GM18858 (cell line): ENCODE measurements at regions not wholly inside any gene's neighbourhood (a gene's known extent, or its start where the extent isn't known, plus 50 kb on each side); places are given as distances from the start of the nearest gene placed in this dataset.
A peak's percentile ranks its signal among the peaks of the same experiment; 100 is the strongest.

Experiments
- ATAC-seq: cut with Tn5 transposase; IDR thresholded peaks from one replicate; pipeline ENCODE4 v1.9.1; 2021; ENCODE audit not compliant: unreplicated experiment

- peak; percentile 72 for ATAC-seq
Measured at GRCh38 chr11:115924744-115925567, 420.7 kb upstream of the CADM1 start.

- no peak for ATAC-seq
Measured at GRCh38 chr11:115922876-115923275, 418.7 kb upstream of the CADM1 start.

GRCh38 chr11:115921986-115922385 lies 417.8 kb upstream of the CADM1 start:
- no peak for ATAC-seq

- no peak for ATAC-seq
Measured at GRCh38 chr11:115921540-115921939, 417.3 kb upstream of the CADM1 start.

GRCh38 chr11:115920841-115921480 lies 416.7 kb upstream of the CADM1 start:
- ATAC-seq, result no peak

- ATAC-seq, result no peak
Measured at GRCh38 chr11:115920092-115920461, 415.9 kb upstream of the CADM1 start.

GRCh38 chr11:115919341-115920091 lies 415.3 kb upstream of the CADM1 start:
- ATAC-seq, result peak; percentile 45

GRCh38 chr11:115918576-115918975 lies 414.4 kb upstream of the CADM1 start:
- no peak for ATAC-seq

- no peak for ATAC-seq
Measured at GRCh38 chr11:115916608-115917007, 412.4 kb upstream of the CADM1 start.

GRCh38 chr11:115912484-115912945 lies 408.3 kb upstream of the CADM1 start:
- ATAC-seq, result peak; percentile 55

- no peak for ATAC-seq
Measured at GRCh38 chr11:115911613-115912346, 407.6 kb upstream of the CADM1 start.

- no peak for ATAC-seq
Measured at GRCh38 chr11:115910379-115910778, 406.2 kb upstream of the CADM1 start.

GRCh38 chr11:115906171-115906570 lies 402.0 kb upstream of the CADM1 start:
- no peak for ATAC-seq

- no peak for ATAC-seq
Measured at GRCh38 chr11:115905341-115906000, 401.3 kb upstream of the CADM1 start.

GRCh38 chr11:115903179-115903578 lies 399.0 kb upstream of the CADM1 start:
- no peak for ATAC-seq

- no peak for ATAC-seq
Measured at GRCh38 chr11:115901069-115901468, 396.9 kb upstream of the CADM1 start.

GRCh38 chr11:115900111-115900510 lies 395.9 kb upstream of the CADM1 start:
- ATAC-seq, result no peak

GRCh38 chr11:115897707-115898106 lies 393.5 kb upstream of the CADM1 start:
- ATAC-seq, result no peak

GRCh38 chr11:115896084-115896483 lies 391.9 kb upstream of the CADM1 start:
- ATAC-seq, result no peak

GRCh38 chr11:115895594-115895993 lies 391.4 kb upstream of the CADM1 start:
- ATAC-seq, result no peak
